ENCODE measurements at regions not wholly inside any gene's neighbourhood (a gene's known extent, or its start where the extent isn't known, plus 50 kb on each side); places are given as distances from the start of the nearest gene placed in this dataset.

DNA sequence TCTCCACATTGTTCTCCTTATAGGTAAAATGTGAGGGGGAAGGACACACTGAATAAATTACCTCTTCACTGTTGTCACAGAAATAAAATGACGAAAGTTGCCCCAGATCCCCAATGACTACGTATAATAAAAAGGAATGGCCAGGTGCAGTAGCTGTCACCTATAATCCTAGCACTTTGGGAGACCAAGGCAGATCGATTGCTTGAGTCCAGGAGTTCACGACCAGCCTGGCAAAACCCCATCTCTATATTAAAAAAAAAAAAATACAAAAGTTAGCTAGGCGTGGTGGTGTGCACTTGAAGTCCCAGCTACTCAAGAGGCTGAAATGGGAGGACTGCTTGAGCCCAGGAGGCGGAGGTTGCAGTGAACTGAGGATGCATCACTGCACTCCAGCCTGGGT is 82.2 kb upstream of the APC start:
- no peaks in the 10 kb centered on the region for H3K4me1 ChIP-seq (ENCODE audit: insufficient read depth, low read length)
- no peak overlapping the region for H3K4me2 ChIP-seq (ENCODE audit: insufficient read depth, low read length)
- no peaks in the 10 kb centered on the region for H3K36me3 ChIP-seq (ENCODE audit: insufficient read depth, low read length)
- no peak overlapping the region for H3K27ac ChIP-seq (ENCODE audit: low read depth, low read length)
- DNase-seq (ENCODE audit: insufficient read length, low spot score, missing footprints), result no peak
- no peak overlapping the region for H3K4me3 ChIP-seq (ENCODE audit: insufficient read depth, low read length)
- H3K79me2 ChIP-seq (ENCODE audit: insufficient read depth, low read length), result no peaks in the 10 kb centered on the region
- no peaks in the 10 kb centered on the region for H3K27me3 ChIP-seq (ENCODE audit: insufficient read depth, low read length)
- no peak for TF ChIP-seq CTCF (IDR thresholded peaks at IDR 0.05; ENCODE audit: extremely low read depth, low read depth, low read length)
- no peaks in the 10 kb centered on the region for H4K20me1 ChIP-seq (ENCODE audit: insufficient read depth, low read length)
- H2AFZ ChIP-seq (ENCODE audit: low read length), result no peak overlapping the region
- no peaks in the 10 kb centered on the region for H3K9me3 ChIP-seq (ENCODE audit: low read depth, low read length)

GRCh38 chr5:112656451-112656850 is 81.2 kb upstream of the APC start:
- Histone ChIP-seq H2AFZ (ENCODE audit: low read length) (no peak overlapping the region), H3K9me3 (ENCODE audit: low read depth, low read length) (no peaks in the 10 kb centered on the region), H4K20me1 (ENCODE audit: insufficient read depth, low read length) (no peaks in the 10 kb centered on the region), H3K27ac (ENCODE audit: low read depth, low read length) (no peak overlapping the region), H3K79me2 (ENCODE audit: insufficient read depth, low read length) (no peaks in the 10 kb centered on the region), H3K4me3 (ENCODE audit: insufficient read depth, low read length) (no peak overlapping the region), H3K36me3 (ENCODE audit: insufficient read depth, low read length) (no peaks in the 10 kb centered on the region), H3K4me2 (ENCODE audit: insufficient read depth, low read length) (no peak overlapping the region), H3K27me3 (ENCODE audit: insufficient read depth, low read length) (no peaks in the 10 kb centered on the region), H3K4me1 (ENCODE audit: insufficient read depth, low read length) (no peaks in the 10 kb centered on the region)
- no peak for TF ChIP-seq CTCF (IDR thresholded peaks at IDR 0.05; ENCODE audit: extremely low read depth, low read depth, low read length)
- no peak for DNase-seq (ENCODE audit: insufficient read length, low spot score, missing footprints)

DNA sequence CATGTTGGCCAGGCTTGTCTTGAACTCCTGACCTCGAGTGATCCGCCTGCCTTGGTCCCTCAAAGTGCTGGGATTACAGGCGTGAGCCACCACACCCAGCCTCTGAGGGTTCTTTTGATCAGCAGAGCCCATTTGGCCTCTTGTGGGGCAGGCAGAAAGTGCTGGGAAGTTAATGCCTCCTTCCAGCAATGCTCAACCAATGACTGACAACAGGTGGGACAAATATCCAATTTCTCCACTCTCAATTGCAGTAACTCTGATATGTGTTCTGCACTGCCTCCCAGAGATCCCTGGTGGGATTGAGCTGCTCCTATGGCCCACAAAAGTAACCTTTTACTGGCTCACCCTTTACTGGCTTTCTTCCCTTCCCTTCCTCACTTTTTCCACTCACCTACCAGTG is 79.9 kb upstream of the APC start:
- Histone ChIP-seq H3K27ac (ENCODE audit: low read depth, low read length) (no peak overlapping the region), H3K4me1 (ENCODE audit: insufficient read depth, low read length) (no peaks in the 10 kb centered on the region), H3K27me3 (ENCODE audit: insufficient read depth, low read length) (no peaks in the 10 kb centered on the region), H4K20me1 (ENCODE audit: insufficient read depth, low read length) (no peaks in the 10 kb centered on the region), H3K9me3 (ENCODE audit: low read depth, low read length) (no peaks in the 10 kb centered on the region), H3K4me2 (ENCODE audit: insufficient read depth, low read length) (no peak overlapping the region), H2AFZ (ENCODE audit: low read length) (no peak overlapping the region), H3K4me3 (ENCODE audit: insufficient read depth, low read length) (no peak overlapping the region), H3K79me2 (ENCODE audit: insufficient read depth, low read length) (no peaks in the 10 kb centered on the region), H3K36me3 (ENCODE audit: insufficient read depth, low read length) (no peaks in the 10 kb centered on the region)
- TF ChIP-seq CTCF (IDR thresholded peaks at IDR 0.05; ENCODE audit: extremely low read depth, low read depth, low read length), result no peak
- DNase-seq (ENCODE audit: insufficient read length, low spot score, missing footprints), result no peak

DNA sequence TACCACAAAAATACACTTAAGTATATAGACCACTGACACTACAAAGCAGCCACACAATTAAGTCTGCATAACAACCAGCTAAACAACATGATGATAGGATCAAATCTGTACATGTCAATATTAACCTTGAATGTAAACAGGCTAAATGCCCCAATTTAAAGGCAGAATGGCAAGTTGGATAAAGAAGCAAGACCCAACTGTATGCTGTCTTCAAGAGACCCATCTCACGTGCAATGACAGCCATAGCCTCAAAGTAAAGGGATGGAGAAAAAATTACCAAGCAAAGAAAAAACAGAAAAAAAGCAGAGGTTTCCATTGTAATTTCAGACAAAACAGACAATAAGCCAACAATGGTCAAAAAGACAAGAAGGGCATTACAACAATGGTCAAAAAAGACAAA is 77.3 kb upstream of the APC start:
- no peak overlapping the region for H3K27ac ChIP-seq (ENCODE audit: low read depth, low read length)
- no peak for DNase-seq (ENCODE audit: insufficient read length, low spot score, missing footprints)
- TF ChIP-seq CTCF (IDR thresholded peaks at IDR 0.05; ENCODE audit: extremely low read depth, low read depth, low read length), result no peak

More for the DNA sequence above, 77.3 kb upstream of the APC start:
- Histone ChIP-seq H3K4me1 (ENCODE audit: insufficient read depth, low read length) (no peaks in the 10 kb centered on the region), H4K20me1 (ENCODE audit: insufficient read depth, low read length) (no peaks in the 10 kb centered on the region), H3K36me3 (ENCODE audit: insufficient read depth, low read length) (no peaks in the 10 kb centered on the region), H3K27me3 (ENCODE audit: insufficient read depth, low read length) (no peaks in the 10 kb centered on the region), H2AFZ (ENCODE audit: low read length) (no peak overlapping the region), H3K79me2 (ENCODE audit: insufficient read depth, low read length) (no peaks in the 10 kb centered on the region), H3K4me2 (ENCODE audit: insufficient read depth, low read length) (no peak overlapping the region), H3K9me3 (ENCODE audit: low read depth, low read length) (no peaks in the 10 kb centered on the region), H3K4me3 (ENCODE audit: insufficient read depth, low read length) (no peak overlapping the region)

Measured in osteoblast (primary cell).